Activated effector memory CD4-positive, alpha-beta T cell treated with Interleukin-2 at 50 U/mL for 16 hours (primary cell): ENCODE measurements at regions not wholly inside any gene's neighbourhood (a gene's known extent, or its start where the extent isn't known, plus 50 kb on each side); places are given as distances from the start of the nearest gene placed in this dataset.
"Not testable (repeated sequence)": the region's sequence is repeated elsewhere in the genome, so short reads cannot be mapped to it uniquely, and the experiment has no call there.

Experiments
- DNase-seq: peaks from one replicate; pipeline ENCODE4 v3.0.0-alpha.2; 2020

DNA sequence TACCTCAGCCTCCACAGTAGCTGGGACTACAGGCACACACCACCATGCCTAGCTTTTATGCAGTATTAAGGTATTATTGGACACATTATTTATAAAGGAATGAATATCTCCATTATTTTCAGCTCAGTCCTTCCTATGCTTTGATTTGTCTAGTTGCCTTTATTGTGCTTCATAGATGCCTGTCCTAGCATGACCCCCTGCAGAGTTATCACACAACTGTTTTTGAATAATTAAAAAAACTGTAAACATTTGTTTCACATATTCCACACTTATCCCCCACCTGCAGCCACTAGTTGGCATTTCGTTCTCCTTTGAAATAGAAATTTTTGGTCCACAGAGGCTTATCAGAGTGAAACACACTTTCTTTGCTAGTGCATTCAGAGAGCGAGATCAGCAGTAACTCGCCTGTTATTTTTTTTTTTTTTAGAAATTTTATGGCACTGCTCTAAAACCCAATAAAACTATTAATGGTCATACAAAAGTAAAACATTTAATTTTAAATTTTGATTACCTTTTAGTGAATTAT, 151.8 kb upstream of the RASA1 start:
- DNase-seq, result no peak

DNA sequence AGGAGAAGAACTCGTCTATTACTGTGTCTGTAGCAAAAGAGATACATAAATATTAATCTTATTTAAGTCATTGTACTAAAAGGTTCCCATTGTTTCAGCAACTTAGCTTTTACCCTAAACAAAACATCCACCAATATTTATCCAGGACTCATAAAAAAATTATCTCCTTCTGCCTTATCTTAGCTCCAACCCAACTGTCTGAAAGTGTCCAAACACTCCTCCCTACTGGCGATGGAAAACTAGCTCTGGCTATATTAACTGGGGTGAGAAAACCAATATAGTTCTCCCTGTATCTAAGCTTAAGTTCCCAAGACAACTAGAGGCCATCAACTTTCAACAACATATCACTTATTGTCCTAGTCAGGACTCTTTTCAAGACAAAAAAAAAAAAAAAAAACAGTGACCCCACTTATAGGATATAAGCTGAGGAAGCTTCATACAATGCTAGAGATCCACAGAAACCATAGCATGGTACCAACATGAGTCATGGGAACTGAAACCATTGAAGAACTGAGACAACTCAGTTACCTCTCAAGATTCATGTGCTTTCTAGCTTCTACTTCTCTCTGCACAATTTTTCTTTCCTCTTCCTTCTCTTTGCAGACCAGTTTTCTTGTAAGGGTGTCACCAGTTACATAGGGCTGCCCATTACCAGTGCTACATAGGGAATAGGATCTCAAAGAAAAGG, 150.7 kb upstream of the RASA1 start:
- no peak for DNase-seq

DNA sequence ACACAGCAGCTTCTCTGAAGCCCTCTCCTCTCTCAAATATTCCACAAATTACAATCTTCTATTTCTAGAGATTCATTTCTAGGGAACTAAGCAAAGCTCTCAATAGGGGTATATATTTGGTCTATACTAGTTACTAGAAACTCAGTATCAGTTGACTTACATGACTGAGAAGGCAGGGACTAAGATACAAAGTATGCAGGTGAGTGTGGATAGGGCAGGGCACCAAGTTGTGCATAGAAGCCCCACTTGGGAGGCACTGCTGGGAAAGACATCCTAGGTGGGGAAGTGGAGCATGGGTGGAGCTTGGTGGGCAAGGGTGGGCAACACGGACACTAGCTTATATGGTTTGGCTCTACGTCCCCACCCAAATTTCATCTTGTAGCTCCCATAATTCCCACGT, 148.1 kb upstream of the RASA1 start:
- DNase-seq, result no peak

DNA sequence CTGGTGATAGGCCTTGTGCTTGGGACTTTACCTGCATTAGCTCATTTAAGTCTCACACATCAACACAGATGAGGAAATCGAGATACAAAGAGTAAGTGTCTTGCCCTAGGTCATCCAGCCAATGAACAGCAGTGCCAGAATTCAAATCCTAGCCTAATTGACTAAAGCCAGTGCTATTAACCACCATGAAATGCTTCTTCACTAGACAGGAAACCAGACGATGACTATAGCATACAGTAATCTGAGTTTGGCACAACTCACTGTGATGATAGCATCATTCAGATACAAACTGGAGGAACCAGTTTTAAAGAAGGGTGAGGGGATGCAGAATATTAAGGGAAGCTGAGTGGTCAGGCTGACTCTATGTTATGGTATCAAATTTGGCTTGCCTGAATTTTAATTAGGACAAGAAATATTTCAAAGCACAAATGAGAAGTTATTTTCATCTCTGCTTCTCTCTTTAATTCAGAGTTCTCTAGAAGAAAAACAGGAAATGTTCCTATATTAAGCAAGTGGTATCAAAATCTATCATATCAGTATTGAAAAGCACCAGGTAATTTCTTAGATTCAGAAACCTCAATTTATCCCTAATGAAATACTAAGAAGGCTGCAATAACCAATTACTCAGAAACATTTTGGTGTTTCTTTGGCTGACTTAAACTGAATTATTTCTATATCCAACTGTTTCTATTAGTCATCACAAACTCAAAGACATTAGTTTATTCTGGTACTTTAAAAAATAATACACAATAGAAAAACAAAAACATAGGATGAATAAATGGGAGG, 147.0 kb upstream of the RASA1 start:
- no peak for DNase-seq

DNA sequence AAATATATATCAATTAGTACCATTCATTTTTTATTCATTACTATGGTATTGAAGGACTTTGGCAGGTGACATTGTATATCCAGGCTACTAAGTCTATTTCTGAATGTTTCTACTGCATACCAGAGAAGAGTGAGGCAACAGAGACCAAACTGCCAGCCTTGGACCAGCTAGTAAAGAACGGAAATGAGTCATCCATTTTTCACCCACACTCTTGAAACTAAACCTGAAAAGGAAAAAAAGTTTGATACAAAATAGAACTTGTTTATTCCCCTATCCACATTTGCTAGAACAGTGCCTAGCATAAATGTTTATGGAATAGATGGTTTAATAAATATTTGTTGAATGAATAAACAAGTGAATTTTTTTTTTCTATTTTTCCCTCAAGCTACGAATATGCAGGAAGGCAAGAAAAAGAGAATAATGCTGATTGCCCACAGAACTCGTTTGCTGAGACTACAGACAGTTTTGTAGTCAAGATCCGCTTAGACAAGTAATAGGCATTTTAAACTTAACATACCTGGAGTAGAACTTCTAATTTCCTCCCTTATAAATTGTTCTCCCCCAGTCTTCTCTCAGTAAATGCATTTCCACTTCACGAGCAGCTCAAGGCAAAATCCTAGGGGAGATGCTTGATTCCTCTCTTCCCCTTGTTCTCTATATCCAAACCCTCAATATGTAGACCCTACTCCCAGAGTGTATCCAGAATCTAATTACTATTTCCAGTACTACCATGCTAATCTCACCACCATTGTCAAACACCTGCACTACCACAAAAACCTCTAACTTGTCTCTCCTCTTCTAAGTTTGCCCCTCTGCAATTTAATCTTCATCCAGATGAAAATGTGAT, 146.2 kb upstream of the RASA1 start:
- DNase-seq, result peak; percentile 8

GRCh38 chr5:87122151-87122977, 145.3 kb upstream of the RASA1 start:
- DNase-seq, result no peak

DNA sequence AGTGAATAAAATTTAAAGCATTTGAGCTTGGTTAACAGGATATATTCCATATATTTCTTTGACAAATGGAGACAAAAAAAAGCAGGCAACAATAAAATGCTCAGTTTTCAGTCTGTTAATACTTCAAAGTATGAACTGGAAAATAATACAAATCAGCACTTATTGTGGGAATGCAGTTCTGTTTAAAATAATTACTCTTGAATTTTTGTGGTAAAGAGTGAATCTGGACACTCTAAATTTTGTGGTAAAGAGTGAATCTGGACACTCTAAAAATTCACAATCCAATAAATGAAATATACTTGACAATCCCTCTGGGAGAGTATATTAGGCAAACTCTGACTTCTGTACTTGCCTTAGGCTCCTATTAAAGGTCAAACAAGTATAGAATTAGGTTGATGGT, 141.9 kb upstream of the RASA1 start:
- no peak for DNase-seq

GRCh38 chr5:87126869-87127268, 140.8 kb upstream of the RASA1 start:
- no peak for DNase-seq

DNA sequence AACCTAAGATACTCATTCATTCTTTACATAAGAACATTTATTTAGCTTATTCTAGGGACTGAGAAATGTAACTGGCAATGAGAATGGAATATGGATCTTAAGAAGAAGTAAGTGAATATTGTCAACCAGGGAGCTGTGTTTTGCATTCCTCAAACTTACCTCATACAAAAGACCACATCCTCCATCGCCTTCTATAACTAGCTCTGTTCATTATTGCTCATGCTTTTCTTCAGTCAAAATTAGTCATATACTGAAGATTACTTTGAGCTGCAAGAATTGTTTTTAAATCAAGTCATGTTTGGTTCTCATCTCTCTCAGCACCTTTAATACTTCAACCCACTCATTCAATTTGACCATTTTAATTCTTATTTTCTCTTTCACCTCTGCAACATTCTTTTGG, 140.3 kb upstream of the RASA1 start:
- no peak for DNase-seq

DNA sequence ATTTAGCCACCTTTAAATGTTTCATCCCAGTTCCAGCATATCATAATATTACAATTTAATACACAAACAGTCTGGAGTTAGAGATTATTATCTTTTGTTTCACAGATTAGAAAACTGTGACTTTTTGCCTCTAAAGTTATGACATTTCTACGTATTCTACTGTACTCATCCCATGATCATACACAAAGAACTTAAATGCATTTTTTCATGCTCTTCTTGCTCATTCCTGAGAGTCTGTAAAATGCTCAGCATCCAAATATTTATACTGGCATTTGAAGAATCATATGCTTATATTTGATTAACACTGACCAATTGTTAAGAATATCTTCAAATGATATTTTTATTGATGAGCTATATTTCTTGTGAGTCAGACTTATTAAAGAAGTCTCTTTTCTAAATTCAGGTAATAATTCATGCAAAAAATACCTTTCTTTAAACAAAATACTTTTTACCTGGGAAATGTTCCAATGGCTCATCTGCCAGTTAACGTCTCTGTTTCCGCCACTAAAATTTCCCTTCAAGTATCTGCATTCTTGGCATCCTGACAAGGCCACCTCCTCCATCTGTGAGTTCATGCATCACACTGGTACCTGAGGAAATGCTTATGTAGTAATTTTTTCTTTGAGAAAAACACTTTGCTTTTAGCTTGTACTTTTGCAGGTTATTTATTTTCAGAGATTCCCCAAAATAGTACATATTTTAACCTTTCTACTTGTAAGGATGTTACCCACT, 139.6 kb upstream of the RASA1 start:
- DNase-seq, result no peak

DNA sequence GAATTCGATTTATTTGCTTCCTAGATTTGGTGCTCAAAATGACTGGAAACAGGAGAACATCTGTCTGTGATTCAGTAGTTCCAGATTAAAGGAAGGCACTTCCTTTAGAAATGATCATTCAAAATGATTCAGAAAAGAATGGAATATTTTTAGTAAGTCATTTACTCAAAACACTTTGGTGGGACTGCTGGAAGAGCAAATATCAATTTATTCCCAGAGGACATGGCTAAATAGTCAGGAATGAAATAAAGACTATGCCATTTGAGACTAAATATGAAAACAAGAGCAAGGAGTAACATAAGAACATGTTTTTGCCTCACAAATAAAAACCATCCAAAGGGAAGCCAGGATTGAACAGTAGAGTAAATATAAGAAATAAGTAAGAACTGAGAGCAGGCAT, 138.6 kb upstream of the RASA1 start:
- DNase-seq, result no peak

- no peak for DNase-seq
Measured at GRCh38 chr5:87132696-87133095, 135.0 kb upstream of the RASA1 start.

DNA sequence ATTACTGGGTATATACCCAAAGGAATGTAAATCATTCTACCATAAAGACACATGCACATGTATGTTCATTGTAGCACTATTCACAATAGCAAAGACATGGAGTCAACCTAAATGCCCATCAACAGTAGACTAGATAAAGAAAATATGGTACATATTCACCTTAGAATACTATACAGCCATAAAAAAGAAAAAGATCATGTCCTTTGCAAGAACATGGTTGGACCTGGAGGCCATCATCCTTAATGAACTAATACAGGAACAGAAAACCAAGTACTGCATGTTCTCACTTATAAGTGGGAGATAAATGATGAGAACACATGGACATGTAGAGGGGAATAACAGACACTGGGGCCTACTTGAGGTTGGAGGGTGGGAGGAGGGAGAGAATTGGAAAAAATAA, 133.2 kb upstream of the RASA1 start:
- not testable (repeated sequence) for DNase-seq

GRCh38 chr5:87136096-87136495, 131.6 kb upstream of the RASA1 start:
- no peak for DNase-seq

- no peak for DNase-seq
Measured at GRCh38 chr5:87136733-87137132, 130.9 kb upstream of the RASA1 start.

DNA sequence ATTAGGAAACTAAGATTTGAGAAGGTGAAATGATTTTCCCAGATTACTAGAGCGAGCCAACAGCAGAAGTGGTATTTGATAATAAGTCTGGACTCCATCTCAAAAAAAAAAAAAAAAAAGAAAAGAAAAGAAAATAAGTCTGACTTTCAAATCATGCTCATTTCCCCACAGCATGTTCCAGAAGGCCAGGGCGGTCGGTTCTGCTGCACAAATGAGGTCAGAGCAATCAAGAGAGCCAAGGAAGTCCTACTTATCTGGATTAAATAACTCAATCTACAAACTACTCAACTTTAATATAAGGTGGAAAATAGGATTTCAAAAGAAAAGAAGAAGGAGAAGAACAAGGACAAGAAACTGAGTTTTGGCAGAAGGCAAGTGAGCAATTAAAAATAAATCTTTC, 130.4 kb upstream of the RASA1 start:
- no peak for DNase-seq

GRCh38 chr5:87138091-87138805, 129.4 kb upstream of the RASA1 start:
- DNase-seq, result no peak

GRCh38 chr5:87139795-87140194, 127.9 kb upstream of the RASA1 start:
- DNase-seq, result no peak

DNA sequence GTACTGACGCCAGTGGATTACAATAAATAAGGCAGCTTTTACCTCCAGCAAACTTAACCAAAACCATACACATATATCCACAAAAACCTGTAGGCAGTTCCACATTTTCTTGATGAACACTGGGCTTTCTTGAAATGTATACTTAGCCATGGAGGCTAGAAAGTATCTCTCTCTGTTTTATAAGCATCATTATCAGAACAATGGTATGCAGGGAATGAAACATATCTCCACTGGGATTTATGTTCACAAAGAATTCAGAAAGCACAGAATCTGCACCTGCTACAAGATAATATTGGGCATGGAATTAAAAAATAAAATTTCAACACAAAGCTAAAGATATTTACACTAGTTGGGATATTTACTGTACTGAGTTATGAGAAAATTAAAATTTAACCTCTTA, 126.1 kb upstream of the RASA1 start:
- no peak for DNase-seq

- DNase-seq, result not testable (repeated sequence)
Measured at GRCh38 chr5:87145853-87146252, 121.8 kb upstream of the RASA1 start.

DNA sequence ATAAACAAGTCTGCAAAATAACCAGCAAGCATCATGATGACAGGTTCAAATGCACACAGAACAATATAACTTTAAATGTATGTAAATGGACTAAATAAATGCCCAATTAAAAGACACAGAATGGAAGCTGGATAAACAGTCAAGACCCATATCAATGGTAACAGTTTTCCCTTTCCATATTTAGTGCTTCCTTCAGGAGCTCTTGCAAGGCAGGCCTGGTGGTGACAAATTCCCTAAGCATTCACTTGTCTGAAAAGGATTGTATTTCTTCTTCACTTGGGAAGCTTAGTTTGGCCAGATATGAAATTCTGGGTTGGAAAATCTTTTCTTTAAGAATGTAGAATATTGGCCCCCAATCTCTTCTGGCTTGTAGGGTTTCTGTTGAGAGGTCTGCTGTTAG, 120.2 kb upstream of the RASA1 start:
- no peak for DNase-seq
